IPS DF 4.7 (cell line): ENCODE measurements at regions not wholly inside any gene's neighbourhood (a gene's known extent, or its start where the extent isn't known, plus 50 kb on each side); places are given as distances from the start of the nearest gene placed in this dataset.
"Not testable (repeated sequence)": the region's sequence is repeated elsewhere in the genome, so short reads cannot be mapped to it uniquely, and the experiment has no call there.

ENCODE experiments used
- DNase-seq: peaks from one replicate; pipeline ENCODE4 v3.0.0-alpha.2; 2013; ENCODE audit warnings: low spot score; ENCODE audit errors: extremely low read depth

DNA sequence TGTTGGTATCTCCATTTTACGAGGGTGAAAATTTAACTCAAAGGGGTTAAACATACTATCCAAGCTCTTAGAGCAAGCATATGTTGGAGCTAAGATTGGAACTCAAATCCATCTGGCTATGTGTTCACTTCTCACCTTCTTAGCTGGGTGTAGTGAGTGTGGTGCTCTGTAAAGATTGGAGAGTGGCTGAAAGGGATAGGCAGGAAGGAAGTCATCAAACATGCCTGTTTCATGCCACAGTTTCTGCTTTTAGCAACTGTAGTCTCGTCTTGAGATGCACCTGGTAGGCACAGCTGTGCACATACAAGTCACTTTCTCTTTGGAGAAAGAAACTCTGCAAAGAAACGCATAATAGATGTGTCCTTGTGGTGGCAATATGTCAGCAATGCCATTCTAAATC is 189.1 kb upstream of the MDFIC2 start:
- DNase-seq, result no peak

- no peak for DNase-seq
These were observed 176.4 kb upstream of the MDFIC2 start for GRCh38 chr3:70488816-70489215.

DNA sequence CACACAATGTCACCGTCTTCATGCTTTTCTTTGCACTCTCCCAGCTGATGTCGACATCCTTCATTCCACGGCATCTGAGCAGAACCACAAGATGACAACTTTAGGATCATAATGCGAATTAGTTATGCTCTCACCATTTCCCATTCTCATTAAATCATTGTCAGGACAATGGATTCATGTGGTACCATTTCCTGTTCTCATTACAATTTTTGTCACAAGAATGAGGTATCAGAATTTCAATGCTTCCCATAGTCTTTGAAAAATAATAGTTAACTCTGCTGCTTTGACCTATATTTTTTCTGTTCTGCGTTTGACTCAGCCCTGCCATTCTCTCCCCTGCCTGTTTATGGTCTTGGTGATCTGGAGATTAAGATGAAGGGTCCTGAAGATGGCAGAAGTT is 175.7 kb upstream of the MDFIC2 start:
- no peak for DNase-seq

DNA sequence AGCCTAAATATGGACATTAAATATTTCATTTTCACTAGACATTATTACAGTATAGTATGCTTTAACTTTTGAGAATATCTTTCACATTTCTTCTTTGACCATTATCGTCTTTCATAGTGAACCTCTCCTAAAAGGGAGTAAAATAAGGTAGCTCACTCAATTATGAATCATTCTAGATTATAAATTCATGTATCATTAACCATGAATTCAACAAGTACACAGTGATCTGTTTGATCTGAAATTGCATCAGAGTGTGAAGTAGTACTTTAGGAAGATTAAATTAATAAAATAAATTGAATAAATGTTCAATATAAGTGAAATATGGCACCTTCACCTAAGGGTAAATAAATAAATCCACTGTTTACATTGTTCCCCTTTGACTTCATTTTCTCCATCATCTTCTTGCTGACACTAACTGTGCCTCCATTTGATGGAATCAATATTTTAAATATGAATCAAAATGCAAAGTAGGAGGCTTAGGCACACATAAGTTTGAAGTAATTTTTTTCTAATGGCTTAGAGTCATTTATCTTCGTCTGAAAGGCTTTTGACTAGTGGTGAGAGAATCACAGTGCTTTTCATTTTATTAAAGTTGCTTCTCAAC is 174.1 kb upstream of the MDFIC2 start:
- no peak for DNase-seq

- DNase-seq, result no peak
These were observed 163.7 kb upstream of the MDFIC2 start for GRCh38 chr3:70476174-70476573.

GRCh38 chr3:70471464-70472342 is 159.3 kb upstream of the MDFIC2 start:
- no peak for DNase-seq

- DNase-seq, result no peak
These were observed 153.7 kb upstream of the MDFIC2 start for GRCh38 chr3:70466096-70466495.

GRCh38 chr3:70464876-70465275 is 152.4 kb upstream of the MDFIC2 start:
- DNase-seq, result no peak

- DNase-seq, result no peak
These were observed 152.0 kb upstream of the MDFIC2 start for GRCh38 chr3:70464465-70464864.

DNA sequence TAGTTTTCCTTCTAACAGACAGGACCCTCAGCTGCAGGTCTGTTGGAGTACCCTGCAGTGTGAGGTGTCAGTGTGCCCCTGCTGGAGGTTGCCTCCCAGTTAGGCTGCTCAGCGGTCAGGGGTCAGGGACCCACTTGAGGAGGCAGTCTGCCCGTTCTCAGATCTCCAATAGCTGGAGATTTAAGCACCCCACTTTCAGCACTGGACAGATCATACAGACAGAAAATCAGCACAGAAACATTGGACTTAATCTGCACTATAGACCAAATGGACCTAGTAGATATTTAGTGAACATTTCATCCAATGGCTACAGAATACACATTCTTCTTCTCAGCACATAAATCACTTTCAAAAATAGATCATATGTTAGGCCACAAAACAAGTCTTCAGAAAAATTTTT is 137.8 kb upstream of the MDFIC2 start:
- DNase-seq, result not testable (repeated sequence)

DNA sequence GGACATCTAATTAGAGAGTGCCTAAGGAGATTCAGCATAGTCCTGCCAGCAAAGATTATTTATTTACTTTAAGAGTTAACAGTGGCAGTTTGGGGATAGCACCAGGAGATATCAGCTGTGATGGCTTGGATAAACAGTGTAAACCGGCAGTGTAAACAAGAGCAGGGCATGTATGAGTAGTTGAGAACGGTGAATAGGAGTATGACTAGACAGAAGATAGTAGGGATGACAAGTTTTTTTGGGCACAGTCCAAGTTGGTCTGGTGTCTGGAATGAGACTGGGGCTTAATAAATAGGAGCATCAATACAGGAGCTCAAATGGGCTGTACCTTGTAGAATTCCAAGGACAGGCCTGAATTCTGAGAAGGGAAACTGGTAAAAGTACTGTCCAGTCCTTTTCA is 123.0 kb upstream of the MDFIC2 start:
- not testable (repeated sequence) for DNase-seq

GRCh38 chr3:70433091-70433490 is 120.7 kb upstream of the MDFIC2 start:
- no peak for DNase-seq

DNA sequence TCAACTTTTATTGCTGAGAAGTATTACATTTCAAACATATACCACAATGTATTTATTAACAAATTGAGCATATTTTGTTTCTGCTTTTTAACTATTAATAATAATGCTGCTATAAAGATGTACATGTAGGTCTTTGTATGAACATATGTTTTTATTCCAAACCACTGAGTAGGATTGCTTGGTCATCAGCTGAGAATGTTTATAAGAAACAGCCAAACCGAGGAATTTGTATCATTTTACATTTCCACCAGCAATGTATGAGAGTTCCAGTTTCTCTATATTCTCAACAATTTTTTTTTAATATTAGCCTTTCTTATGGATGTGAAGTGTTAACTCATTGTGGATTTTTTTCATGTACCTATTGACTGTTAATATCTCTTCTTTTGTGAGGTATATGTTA is 119.5 kb upstream of the MDFIC2 start:
- DNase-seq, result no peak

- no peak for DNase-seq
These were observed 113.6 kb upstream of the MDFIC2 start for GRCh38 chr3:70426071-70426470.

DNA sequence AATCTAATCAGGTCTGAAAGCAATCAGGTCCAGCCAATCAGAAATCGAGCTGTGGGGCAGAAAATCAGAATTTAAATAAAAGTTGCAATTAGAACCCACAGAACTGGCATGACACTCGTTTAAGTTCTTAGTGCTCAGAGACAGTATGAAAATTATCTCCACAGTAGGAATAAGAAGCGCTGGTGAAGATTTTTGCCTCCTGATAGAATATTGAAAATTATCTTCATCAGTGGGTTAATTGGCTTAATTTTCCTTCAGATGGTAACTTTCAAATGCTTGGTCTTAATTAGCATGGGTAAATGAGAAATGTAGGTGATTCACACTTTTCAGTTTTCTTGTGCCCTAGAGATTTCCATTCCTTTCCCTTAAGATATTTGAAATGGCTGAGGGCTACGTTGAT is 109.1 kb upstream of the MDFIC2 start:
- no peak for DNase-seq

- DNase-seq, result no peak
These were observed 96.6 kb upstream of the MDFIC2 start for GRCh38 chr3:70409018-70409417.

DNA sequence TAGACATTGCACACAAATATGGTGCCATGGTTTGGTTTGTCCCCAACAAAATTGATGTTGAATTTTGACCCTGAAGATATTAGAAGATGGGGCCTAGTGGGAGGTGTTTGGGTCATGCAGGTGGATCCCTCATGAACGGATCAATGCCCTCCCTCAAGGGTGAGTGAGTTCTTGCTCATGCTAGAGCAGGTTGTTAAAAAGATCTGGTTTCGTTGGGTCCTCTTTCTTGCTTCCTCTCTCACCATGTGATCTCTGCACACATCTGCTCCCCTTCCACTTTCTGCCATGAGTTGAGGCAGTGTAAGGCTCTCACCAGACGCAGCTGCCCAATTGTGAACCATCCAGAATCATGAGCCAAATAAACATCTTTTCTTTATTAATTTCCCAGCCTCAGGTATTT is 87.8 kb upstream of the MDFIC2 start:
- no peak for DNase-seq

GRCh38 chr3:70393881-70394612 is 81.6 kb upstream of the MDFIC2 start:
- no peak for DNase-seq

GRCh38 chr3:70392227-70392626 is 79.8 kb upstream of the MDFIC2 start:
- peak; percentile 22 for DNase-seq

GRCh38 chr3:70387889-70388288 is 75.5 kb upstream of the MDFIC2 start:
- DNase-seq, result no peak

DNA sequence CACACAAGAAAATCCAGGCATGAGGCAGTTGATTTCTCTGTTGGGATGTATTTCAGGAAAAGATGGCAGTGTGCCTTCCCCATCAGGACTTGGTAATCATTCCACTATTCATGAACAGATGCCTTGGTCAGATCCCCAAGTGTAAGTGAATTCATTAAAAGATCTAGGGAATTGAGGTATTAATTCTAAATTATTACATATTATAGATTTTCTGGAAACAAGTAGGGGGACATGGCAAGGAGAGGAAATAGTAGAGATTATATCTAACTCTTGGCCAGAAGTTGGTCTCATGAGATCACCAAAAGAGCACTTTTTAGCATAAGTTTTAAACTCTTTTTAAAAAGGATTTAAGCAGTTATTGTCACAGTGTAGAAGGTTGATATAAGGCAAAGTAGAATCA is 74.4 kb upstream of the MDFIC2 start:
- DNase-seq, result no peak

DNA sequence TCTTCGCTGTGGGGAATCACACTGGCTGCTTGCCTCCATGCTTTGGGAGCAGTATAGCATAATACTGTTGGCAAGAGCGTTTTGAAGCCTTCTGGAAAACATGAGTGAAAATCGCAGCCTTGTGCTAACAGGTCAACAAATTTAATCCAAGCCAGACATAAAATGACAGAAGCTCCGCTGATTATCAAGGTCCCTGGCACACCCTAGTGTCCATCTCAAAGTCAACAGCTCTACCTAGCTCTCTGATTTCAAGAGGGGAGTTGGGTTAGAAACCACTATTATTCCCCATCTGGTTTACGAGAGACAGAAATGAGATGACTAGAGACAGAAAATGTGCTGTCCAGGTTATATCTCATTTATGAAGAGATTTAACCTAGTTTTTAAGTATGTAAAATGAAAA is 73.6 kb upstream of the MDFIC2 start:
- no peak for DNase-seq
